ENCODE measurements at regions not wholly inside any gene's neighbourhood (a gene's known extent, or its start where the extent isn't known, plus 50 kb on each side); places are given as distances from the start of the nearest gene placed in this dataset.

GRCh38 chr6:22059126-22059525, 237.7 kb downstream of the PRL start:
- Histone ChIP-seq H3K36me3 (no peaks in the 10 kb centered on the region), H3K4me3 (no peak overlapping the region), H3K4me1 (ENCODE audit: control insufficient read depth in 1 of 2, low read depth in 2 of 2) (peaks cover 0 to 12% of the 10 kb centered on the region in 2 donors), H3K27me3 (replicated peaks; ENCODE audit: insufficient read depth) (no peaks in the 10 kb centered on the region), H3K27ac (no peak overlapping the region), H3K9me3 (no peaks in the 10 kb centered on the region)
- TF ChIP-seq CTCF (IDR thresholded peaks at IDR 0.05), result no peak
- DNase-seq (ENCODE audit: low spot score) (no peak), ATAC-seq (ENCODE audit: insufficient number of reproducible peaks, low FRiP score, low read depth) (no peak)

- Histone ChIP-seq H3K4me3 (no peak overlapping the region), H3K36me3 (no peaks in the 10 kb centered on the region), H3K27ac (no peak overlapping the region), H3K9me3 (no peaks in the 10 kb centered on the region), H3K4me1 (ENCODE audit: control insufficient read depth in 1 of 2, low read depth in 2 of 2) (peaks cover 0 to 12% of the 10 kb centered on the region in 2 donors), H3K27me3 (replicated peaks; ENCODE audit: insufficient read depth) (no peaks in the 10 kb centered on the region)
- ATAC-seq (ENCODE audit: insufficient number of reproducible peaks, low FRiP score, low read depth), result no peak
- DNase-seq (ENCODE audit: low spot score), result no peak
- TF ChIP-seq CTCF (IDR thresholded peaks at IDR 0.05), result no peak
These were observed 236.9 kb downstream of the PRL start for GRCh38 chr6:22059946-22060345.

GRCh38 chr6:22062807-22063408, 233.9 kb downstream of the PRL start:
- no peaks in the 10 kb centered on the region for H3K9me3 ChIP-seq
- no peak overlapping the region for H3K4me3 ChIP-seq
- H3K4me1 ChIP-seq (ENCODE audit: control insufficient read depth in 1 of 2, low read depth in 2 of 2), result peaks cover 0 to 17% of the 10 kb centered on the region in 2 donors
- TF ChIP-seq CTCF (IDR thresholded peaks at IDR 0.05), result no peak
- no peaks in the 10 kb centered on the region for H3K27me3 ChIP-seq (replicated peaks; ENCODE audit: insufficient read depth)
- H3K36me3 ChIP-seq, result no peaks in the 10 kb centered on the region
- no peak for ATAC-seq (ENCODE audit: insufficient number of reproducible peaks, low FRiP score, low read depth)
- H3K27ac ChIP-seq, result no peak overlapping the region
- no peak for DNase-seq (ENCODE audit: low spot score)

- H3K4me3 ChIP-seq, result no peak overlapping the region
- no peak overlapping the region for H3K27ac ChIP-seq
- ATAC-seq (ENCODE audit: insufficient number of reproducible peaks, low FRiP score, low read depth), result no peak
- H3K27me3 ChIP-seq (replicated peaks; ENCODE audit: insufficient read depth), result no peaks in the 10 kb centered on the region
- H3K4me1 ChIP-seq (ENCODE audit: control insufficient read depth in 1 of 2, low read depth in 2 of 2), result peaks cover 0 to 17% of the 10 kb centered on the region in 2 donors
- TF ChIP-seq CTCF (IDR thresholded peaks at IDR 0.05), result no peak
- no peaks in the 10 kb centered on the region for H3K9me3 ChIP-seq
- no peaks in the 10 kb centered on the region for H3K36me3 ChIP-seq
- no peak for DNase-seq (ENCODE audit: low spot score)
These were observed 232.3 kb downstream of the PRL start for GRCh38 chr6:22064558-22064957.

- Histone ChIP-seq H3K27ac (peak overlapping the region in 1 of 2 donors; percentile 8), H3K9me3 (no peaks in the 10 kb centered on the region), H3K27me3 (replicated peaks; ENCODE audit: insufficient read depth) (no peaks in the 10 kb centered on the region), H3K4me1 (ENCODE audit: control insufficient read depth in 1 of 2, low read depth in 2 of 2) (peaks cover 5 to 33% of the 10 kb centered on the region in 2 donors), H3K4me3 (no peak overlapping the region), H3K36me3 (no peaks in the 10 kb centered on the region)
- ATAC-seq (ENCODE audit: insufficient number of reproducible peaks, low FRiP score, low read depth) (no peak), DNase-seq (ENCODE audit: low spot score) (no peak)
- no peak for TF ChIP-seq CTCF (IDR thresholded peaks at IDR 0.05)
These were observed 229.7 kb downstream of the PRL start for GRCh38 chr6:22067122-22067521.
